ENCODE measurements at regions not wholly inside any gene's neighbourhood (a gene's known extent, or its start where the extent isn't known, plus 50 kb on each side); places are given as distances from the start of the nearest gene placed in this dataset.
"Not testable (repeated sequence)": the region's sequence is repeated elsewhere in the genome, so short reads cannot be mapped to it uniquely, and the experiment has no call there.

GRCh38 chr5:162800301-162800700 is 637.1 kb upstream of the CCNG1 start:
- DNase-seq (ENCODE audit: low read depth), result no peak

- no peak for DNase-seq (ENCODE audit: low read depth)
These were observed 636.2 kb upstream of the CCNG1 start for GRCh38 chr5:162801235-162801634.

- DNase-seq (ENCODE audit: low read depth), result no peak
These were observed 631.2 kb upstream of the CCNG1 start for GRCh38 chr5:162806195-162806594.

- DNase-seq (ENCODE audit: low read depth), result no peak
These were observed 626.3 kb upstream of the CCNG1 start for GRCh38 chr5:162811071-162811470.

GRCh38 chr5:162816816-162817215 is 620.6 kb upstream of the CCNG1 start:
- DNase-seq (ENCODE audit: low read depth), result no peak

GRCh38 chr5:162817364-162817763 is 620.0 kb upstream of the CCNG1 start:
- no peak for DNase-seq (ENCODE audit: low read depth)

DNA sequence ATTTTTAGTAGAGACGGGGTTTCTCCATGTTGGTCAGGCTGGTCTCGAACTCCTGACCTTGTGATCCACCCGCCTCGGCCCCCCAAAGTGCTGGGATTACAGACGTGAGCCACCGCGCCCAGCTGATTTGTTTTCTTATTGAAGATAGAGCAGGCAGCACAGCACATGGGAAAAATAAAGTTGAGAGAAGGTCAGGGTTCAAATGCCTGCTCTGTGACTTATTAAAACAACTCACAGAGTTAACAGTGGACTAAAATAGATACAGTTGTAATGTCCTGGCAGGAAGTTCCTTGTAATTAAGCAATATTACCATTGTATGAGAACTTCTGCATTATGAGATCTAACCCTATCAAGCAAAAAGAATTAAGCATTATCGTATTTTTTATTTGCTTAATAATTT is 615.7 kb upstream of the CCNG1 start:
- not testable (repeated sequence) for DNase-seq (ENCODE audit: low read depth)

- DNase-seq (ENCODE audit: low read depth), result no peak
These were observed 613.0 kb upstream of the CCNG1 start for GRCh38 chr5:162824360-162824759.

- DNase-seq (ENCODE audit: low read depth), result no peak
These were observed 600.2 kb upstream of the CCNG1 start for GRCh38 chr5:162837155-162837554.

GRCh38 chr5:162842727-162843126 is 594.7 kb upstream of the CCNG1 start:
- no peak for DNase-seq (ENCODE audit: low read depth)

DNA sequence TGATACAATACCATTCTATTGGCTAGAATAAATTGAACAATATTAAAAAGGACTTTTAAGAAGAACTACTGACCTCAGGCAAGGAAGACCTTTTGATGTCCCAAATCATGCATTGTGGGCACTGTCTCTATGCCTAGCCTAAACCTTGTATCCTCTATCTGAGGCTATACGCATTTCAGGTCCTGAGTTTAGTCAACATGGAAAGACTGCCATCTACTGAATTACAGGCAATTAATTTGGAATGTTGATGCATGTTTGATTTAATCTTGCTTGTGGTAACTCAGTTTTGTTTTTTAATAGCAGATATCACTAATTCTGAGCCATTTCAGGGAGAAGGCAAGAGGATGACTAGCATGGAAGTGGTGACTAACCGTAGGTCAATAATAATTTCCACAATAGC is 585.3 kb upstream of the CCNG1 start:
- no peak for DNase-seq (ENCODE audit: low read depth)

DNA sequence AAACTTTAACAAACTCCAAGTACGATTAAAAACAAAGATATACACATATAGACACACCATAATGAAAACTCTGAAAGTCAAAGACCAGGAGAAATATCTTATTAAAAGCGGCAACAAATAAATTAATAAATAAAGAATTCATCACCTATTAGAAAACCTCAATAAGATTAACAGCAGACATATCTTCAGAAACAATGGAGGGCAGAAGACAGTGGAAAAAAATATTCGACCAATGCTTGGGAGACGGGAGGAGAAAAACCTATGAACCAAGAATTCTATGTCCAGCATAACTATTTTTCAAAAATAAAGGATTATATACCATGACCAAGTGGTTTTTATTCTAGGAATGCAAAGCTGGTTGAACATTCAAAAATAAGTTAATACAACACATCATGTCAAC is 578.6 kb upstream of the CCNG1 start:
- DNase-seq (ENCODE audit: low read depth), result no peak

DNA sequence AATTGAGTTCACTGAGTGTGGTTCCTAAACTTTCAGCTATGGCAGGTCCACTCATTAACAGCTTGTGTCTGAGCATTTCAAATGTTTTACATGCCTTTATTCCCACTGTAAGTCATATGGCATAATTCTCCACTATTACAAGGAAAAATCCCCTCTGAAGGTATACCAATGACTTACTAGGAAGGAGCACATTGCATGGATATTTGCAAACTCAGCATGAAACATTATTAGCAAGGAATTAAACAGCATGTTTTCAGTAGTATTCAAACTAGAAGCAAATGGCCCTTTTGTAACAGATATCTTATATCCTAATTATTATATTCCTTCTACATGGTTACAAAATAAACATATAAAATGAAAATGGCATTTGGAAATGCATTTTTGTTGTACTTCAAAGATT is 566.4 kb upstream of the CCNG1 start:
- DNase-seq (ENCODE audit: low read depth), result no peak

DNA sequence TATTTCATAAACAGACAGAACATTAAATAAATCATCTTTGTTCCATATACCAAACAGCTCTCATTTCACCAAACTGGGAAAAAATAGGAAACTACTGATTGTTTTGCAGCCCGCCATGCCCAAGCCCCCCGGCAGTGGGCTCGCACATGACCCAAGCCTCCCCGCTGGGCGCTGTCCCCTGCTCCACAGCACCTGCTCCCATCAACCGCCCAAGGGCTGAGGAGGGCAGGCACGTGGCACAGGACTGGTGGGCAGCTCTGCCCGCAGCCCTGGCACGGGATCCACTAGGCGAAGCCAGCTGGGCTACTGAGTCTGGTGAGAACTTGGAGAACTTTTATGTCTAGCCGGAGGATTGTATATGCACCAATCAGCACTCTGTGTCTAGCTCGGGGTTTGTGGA is 554.8 kb upstream of the CCNG1 start:
- no peak for DNase-seq (ENCODE audit: low read depth)

DNA sequence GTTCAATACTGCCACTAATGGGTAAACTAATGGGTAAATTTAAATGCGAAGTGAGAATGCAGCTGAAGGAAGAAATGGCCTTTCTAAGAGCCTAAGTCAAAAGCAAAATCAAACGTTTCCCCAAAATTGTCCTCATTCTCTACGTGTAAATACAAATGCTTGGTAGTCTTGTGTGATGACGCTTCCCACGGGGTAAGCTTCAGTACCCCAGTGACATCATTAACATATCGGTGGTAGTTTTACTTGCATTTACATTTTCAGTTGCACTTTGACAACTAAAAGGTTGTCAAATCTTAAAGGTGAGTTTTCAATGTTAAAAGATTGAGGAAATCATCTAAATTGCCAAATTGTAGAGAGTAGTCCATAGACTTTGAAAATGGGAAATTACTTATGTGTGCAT is 550.7 kb upstream of the CCNG1 start:
- no peak for DNase-seq (ENCODE audit: low read depth)

DNA sequence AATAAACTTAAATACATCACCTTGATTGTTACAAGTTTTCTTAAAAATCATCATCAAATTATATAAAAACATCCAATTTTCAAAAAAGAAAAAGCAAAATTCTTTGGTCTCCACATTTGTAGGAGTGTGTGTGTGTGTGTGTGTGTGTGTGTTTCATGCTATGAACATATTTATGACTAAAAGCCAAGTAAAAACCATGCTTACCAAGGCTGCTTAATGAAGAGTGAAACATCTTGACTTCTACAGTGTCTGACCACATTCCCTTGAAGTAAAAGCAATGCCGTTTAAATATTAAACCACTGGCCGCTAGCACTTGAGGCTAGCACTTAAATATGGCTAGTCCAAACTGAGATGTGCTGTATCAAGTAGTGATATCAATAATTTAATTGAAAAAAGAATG is 549.1 kb upstream of the CCNG1 start:
- DNase-seq (ENCODE audit: low read depth), result no peak

GRCh38 chr5:162911873-162912272 is 525.5 kb upstream of the CCNG1 start:
- DNase-seq (ENCODE audit: low read depth), result no peak

GRCh38 chr5:162916368-162916767 is 521.0 kb upstream of the CCNG1 start:
- DNase-seq (ENCODE audit: low read depth), result no peak

GRCh38 chr5:162929104-162929503 is 508.3 kb upstream of the CCNG1 start:
- DNase-seq (ENCODE audit: low read depth), result no peak

GRCh38 chr5:162931501-162931900 is 505.9 kb upstream of the CCNG1 start:
- DNase-seq (ENCODE audit: low read depth), result no peak

GRCh38 chr5:162939991-162940390 is 497.4 kb upstream of the CCNG1 start:
- no peak for DNase-seq (ENCODE audit: low read depth)

DNA sequence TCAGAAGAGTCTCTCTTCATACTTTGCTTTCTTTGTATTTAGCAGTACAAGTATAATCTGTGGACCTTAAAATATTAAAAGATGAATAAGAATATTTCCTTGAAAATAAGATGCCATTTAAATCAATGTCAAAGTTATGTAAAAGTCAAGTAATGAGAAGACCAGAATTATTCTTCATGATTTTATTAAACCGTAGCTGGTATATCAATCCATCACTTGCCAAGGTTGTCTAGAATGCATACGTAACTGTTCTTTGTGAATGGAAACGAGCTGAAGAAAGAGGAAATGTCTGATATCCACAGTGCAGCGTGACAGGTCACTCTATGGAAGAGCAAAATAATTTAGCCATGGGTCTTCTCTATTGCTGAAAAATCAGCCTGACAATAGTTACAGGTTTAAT is 488.7 kb upstream of the CCNG1 start:
- DNase-seq (ENCODE audit: low read depth), result no peak

DNA sequence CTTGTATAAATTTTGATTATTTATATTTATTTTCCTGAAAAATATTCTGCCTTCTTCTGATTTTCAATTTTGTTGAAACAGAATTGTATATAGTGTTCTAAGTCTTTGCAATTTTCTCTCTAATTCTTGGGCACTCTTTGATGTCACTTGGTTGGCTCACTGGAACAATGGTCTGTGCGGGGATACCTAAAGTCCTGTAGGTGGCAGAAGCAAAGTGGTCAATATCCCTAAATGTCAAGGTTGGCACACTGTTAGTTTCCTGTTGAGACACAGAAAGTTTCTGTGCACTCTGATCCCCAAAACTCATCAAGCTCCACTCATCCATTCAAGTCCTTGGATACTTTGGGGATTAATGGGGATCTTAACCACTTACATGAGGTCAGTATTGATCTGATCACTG is 480.8 kb upstream of the CCNG1 start:
- no peak for DNase-seq (ENCODE audit: low read depth)

DNA sequence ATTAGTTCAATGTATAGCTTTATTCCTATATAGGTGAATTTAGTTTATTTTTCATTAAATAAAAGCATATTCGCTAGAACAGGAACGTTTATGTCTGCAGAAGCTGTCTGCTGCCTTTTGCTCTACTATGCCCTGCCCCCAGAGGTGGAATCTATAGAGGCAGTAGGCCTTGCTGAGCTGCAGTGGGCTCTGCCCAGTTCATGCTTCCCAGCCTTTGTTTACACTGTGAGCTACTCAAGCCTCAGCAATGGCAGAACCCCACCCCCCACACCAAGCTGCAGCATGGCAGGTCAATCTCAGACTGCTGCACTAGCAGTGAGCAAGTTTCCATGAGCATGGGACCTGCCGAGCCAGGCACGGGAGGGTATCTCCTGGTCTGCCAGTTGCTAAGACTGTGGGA is 473.3 kb upstream of the CCNG1 start:
- DNase-seq (ENCODE audit: low read depth), result not testable (repeated sequence)

GRCh38 chr5:162990063-162990462 is 447.3 kb upstream of the CCNG1 start:
- DNase-seq (ENCODE audit: low read depth), result no peak
